ENCODE measurements at regions not wholly inside any gene's neighbourhood (a gene's known extent, or its start where the extent isn't known, plus 50 kb on each side); places are given as distances from the start of the nearest gene placed in this dataset.
A peak's percentile ranks its signal among the peaks of the same experiment; 100 is the strongest.
"Not testable (repeated sequence)": the region's sequence is repeated elsewhere in the genome, so short reads cannot be mapped to it uniquely, and the experiment has no call there.

DNA sequence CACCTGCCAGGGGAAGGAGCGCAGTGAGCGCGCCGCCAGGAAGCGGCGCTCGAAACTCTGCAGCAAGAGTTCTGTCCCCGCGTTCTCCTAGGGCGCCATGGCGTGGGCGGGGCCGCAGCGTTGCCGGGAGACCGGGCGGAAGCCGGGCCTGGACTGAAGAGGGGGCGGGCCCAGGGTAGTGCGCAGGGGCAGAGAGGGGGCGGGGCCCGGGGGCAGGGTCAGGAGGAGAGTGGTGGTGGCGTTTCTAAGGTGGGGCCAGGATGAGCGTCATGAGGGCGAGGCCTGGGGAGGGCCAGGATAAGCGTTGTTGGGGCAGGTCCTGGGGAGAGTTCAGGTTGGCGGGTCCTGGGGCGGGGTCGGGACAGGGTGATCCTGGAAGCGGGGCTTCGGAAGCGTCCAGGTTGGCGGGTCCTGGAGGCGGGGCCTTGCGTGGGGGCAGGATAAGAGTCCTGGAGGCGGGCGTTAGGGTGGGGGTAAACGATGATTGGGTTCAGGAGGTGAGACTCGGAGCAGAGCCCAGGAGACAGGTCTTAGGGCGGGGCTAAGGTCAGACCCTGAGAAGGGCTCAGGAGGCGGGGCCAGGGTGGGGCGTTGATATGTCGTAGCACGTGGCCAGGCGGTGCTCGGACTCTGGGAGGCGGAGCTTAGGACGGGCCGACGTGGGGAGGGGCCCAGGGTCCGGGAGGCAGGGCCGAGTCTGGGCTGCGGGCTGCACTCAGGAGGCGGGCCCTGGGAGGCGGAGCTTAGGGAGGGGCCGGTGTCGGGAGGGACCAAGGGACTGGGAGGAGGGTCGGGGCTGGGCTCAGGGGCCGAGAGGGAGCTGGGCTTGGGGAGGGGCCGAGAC, 189.4 kb downstream of the ADRA2C start:
- DNase-seq (ENCODE audit: low read depth): peak; percentile 89

DNA sequence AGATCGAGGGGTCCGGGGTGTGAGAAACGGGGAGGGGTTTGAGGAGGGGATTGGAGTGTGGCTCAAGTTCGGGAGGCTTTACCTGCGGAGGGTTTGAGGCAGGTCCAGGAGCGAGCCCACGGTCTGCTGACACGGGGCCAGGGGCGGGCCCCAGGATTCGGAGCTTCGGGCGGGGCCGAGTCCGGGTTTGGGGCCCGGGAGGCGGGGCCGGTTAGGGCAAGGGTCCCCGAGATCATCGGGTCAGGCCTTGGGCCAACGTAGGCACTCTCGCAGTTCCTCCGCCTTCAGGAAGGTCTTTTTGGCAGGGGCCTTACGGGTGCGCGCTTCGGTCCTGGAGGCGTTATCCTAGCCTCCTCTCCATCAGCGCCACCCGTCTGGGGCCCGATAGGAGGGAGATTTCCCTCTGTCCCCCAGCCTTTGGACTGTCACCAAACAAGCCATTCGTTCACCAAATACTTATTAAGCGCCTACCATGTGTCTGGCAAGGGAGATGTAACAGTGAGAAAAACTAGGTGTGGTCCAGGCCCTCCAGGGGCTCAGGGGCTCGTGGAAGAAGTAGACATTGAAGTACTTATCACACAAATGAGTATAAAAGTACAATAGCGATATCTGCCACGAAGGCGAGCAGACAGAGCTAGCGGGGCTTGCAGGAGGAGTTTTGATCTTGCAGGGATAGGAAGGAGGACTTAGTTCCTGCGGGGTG, 190.1 kb downstream of the ADRA2C start:
- not testable (repeated sequence) for DNase-seq (ENCODE audit: low read depth)

DNA sequence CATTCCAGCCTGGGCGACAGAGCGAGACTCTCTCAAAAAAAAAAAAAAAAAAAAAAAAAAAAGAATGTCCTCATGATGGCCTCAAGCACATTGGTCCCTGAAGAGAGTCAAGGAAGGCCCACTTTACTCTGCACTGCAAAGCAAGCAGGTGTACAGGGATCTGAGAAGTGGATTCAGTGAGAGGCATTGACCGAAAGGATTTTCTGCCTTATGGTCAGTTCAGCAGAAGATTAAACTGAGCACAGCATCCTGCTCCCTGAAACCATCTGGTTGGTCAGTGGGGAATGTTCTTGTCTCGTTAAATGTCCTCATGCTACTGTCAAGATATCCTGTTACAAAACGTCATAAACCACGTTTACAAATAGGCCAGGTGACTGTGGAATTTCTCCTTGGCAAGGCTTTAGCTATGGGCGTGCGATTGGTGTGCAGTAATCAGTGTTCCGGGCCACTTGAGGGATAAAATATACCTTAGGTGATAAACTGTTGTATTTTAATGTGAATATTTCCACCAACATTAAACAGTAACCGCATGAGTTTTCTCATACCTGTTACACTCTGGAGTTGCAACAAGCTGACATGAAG, 195.0 kb downstream of the ADRA2C start:
- not testable (repeated sequence) for DNase-seq (ENCODE audit: low read depth)

DNA sequence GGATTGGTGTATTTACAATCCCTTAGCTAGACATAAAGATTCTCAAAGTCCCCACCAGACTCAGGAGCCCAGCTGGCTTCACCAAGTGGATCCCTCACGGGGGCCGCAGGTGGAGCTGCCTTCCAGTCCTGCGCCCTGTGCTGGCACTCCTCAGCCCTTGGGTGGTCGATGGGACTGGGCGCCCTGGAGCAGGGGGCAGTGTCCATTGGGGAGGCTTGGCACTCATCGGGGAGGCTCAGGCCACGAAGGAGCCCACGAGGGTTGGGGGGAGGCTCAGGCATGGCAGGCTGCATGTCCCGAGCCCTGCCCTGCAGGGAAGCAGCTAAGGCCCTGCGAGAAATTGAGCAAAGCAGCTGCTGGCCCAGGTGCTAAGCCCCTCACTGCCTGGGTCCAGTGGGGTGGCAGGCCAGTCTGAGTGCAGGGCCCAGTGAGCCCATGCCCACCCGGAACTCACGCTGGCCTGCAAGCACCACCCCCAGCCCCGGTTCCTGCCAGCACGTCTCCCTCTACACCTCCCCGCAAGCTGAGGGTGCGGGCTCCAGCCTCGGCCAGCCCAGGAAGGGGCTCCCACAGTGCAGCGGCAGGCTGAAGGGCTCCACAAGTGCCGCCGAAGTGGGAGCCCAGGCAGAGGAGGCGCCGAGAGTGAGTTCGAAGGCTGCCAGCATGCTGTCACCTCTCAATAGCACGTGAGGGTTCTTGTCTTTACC, 198.5 kb downstream of the ADRA2C start:
- not testable (repeated sequence) for DNase-seq (ENCODE audit: low read depth)

DNA sequence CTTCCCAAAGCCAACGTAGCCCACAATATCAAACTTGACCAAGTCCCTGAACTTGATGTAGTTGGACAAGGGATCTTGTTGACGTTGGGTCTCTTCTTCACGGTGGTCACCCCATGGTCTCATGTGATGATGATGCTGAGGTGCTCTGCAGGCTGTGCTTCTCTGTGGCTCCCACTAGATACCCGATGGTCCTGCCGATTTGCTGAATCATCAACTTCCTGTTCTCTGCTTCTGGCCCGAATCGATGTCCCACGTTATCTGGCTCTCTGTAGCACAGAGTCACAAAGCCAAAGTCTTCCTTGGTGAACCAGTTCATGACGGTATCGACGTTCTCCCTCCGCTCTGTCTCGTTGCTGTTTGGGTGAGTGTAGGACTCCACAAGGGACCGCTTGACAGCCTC, 201.0 kb downstream of the ADRA2C start:
- not testable (repeated sequence) for DNase-seq (ENCODE audit: low read depth)

DNA sequence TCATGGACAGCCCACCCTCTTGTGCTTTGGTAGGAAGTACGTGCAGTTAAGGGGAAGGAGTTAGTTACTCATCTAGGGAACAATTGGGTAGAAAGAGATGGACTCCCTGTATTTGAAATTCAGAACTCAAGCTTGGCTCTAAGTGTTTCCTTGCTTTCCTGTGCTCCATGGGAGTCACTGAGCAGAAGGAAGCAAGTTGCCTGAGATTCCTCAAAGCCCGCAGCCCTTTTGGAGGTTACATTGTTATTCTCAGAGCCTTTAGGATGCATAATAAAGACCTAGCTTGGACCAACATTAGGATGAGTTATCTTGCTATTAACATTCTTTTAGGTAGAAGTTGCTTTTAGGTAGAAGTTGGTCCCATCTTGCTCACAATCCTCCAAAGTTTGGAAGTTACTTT, 206.4 kb downstream of the ADRA2C start:
- not testable (repeated sequence) for DNase-seq (ENCODE audit: low read depth)

DNA sequence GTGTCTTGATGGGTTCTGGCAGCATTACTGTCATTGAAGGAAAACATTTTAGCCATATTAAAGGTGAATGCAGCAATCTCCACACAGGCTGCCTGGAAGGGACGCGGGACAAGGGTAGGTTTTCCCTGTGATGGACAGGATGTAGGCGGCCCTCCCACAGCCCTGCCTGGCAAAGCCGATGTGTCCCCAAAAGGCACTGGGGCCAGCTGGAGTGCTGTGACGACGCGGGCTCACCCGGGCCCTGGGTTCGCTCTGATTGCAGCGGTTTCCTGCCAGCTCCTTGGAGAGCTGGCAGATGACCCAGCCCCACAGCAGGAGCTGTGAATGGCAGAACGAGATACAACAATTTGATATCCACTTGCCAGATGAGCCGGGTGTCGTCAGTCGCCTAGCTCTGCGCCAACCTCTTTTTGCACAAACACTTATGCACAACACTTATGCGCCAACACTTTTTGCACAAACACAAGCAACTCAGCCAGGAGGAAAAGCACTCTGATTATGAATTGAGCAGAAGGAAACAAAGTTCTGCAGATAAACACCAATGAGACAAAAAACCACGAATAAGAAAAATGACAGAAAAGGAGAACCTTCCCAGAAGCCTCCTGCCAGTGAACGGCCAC, 207.5 kb downstream of the ADRA2C start:
- DNase-seq (ENCODE audit: low read depth): not testable (repeated sequence)

DNA sequence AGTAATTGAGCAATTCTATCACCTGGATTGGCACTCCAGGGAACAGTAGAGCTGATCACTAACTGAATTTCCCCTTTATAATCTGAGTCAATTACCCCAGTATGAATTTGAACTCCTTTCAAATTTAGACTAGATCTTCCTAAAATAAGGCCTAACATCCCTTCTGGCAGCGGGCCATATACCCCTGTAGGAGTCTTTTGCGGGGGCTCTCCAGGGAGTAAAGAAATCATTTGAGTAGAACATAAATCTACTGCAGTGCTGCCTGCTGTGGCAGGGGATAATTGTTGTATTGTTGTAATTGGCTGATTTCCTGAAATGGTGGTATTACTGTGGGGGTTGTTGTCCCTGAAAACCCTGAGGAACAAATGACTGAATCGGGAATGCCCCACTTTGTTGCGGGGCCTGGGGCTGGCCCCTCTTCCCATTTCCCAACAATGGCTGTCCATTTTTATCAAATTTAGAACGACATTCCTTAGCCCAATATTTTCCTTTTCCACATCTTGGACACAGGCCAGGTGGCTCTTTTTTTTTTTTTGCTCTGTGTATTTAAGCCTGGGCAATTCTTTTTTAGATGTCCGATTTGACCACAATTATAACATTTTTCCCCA, 217.4 kb downstream of the ADRA2C start:
- not testable (repeated sequence) for DNase-seq (ENCODE audit: low read depth)

DNA sequence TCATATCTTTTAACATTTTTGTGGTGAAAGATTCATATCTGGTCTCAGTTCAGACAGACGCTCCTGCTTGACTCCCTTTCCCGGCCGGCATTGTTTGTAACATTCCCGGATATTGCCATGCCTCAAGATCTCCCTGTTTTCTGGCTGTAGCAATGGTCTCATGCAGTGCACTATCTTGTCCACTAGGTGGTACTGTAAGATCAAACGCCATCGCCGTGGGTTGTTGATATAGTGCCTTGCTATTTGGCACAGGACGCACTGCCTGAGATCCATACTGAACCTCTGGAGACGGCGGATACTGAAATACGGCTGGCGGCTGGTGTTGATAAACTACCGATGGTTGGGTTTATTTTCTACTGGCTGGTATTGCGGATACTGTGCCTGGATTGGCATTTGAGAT, 218.6 kb downstream of the ADRA2C start:
- not testable (repeated sequence) for DNase-seq (ENCODE audit: low read depth)

DNA sequence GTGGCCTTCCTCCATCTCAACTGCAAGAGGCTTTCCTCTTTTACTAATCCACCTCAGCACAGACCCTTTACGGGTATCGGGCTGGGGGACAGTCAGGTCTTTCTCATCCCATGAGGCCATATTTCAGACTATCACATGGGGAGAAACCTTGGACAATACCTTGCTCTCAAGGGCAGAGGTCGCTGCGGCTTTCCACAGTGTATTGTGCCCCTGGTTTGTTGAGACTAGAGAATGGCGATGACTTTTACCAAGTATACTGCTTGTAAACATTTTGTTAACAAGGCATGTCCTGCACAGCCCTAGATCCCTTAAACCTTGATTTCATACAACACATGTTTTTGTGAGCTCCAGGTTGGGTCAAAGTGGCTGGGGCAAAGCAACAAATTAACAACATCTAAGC, 220.2 kb downstream of the ADRA2C start:
- not testable (repeated sequence) for DNase-seq (ENCODE audit: low read depth)

DNA sequence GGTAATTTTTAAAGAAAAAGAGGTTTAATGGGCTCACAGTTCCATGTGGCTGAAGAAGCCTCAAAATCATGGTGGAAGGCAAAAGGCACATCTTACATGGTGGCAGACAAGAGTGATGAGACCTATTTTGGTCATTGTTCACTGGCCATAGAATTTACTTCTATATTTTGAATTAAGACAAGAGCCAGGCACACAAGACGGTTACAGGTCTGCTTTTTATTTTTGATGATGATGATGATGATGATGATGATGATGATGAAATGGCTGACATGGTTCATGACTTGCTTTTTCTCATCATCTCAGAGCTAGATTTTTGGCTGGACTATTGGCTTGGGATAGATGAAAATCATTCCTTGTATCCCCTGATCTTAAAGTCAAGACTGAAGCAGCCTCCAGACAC, 229.3 kb downstream of the OTOP1 start:
- not testable (repeated sequence) for DNase-seq (ENCODE audit: low read depth)

DNA sequence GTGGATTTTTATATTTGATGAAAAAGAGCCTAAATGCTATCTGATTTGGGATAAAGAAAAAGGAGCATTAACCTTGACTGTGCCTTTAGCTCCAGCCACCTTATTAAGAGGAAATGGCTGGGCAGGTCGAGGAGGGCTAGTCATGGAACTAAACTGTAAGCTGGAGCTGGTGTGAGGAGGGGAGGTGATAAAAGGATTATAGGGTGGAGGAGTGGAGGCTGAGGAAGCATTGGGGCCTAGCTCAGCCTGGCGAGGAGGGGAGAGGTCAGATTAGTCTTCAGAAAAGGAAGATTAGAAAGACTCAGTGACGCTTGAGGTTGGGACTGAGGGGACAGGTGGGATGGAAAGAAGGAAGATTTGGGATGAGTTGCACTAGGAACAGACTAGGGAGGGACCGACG, 222.7 kb downstream of the OTOP1 start:
- DNase-seq (ENCODE audit: low read depth): not testable (repeated sequence)

DNA sequence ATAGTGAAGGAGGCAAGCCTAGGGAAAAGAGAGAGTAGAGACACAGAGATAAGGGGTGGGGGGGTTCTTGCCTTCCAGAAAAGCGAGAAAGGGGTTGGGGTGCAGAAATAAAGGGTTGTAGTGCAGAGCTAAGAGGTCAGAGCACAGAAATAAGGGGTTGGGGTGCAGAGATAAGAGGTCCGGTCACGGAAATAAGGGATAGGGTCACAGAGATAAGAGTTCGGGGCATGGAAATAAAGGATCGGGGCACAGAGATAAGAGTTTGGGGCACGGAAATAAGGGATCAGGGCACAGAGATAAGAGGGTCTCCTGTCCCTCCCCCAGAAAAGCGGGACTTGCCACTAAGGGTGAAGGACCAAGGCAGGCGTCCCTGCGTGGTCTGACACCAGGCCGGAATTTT, 222.0 kb downstream of the OTOP1 start:
- not testable (repeated sequence) for DNase-seq (ENCODE audit: low read depth)

DNA sequence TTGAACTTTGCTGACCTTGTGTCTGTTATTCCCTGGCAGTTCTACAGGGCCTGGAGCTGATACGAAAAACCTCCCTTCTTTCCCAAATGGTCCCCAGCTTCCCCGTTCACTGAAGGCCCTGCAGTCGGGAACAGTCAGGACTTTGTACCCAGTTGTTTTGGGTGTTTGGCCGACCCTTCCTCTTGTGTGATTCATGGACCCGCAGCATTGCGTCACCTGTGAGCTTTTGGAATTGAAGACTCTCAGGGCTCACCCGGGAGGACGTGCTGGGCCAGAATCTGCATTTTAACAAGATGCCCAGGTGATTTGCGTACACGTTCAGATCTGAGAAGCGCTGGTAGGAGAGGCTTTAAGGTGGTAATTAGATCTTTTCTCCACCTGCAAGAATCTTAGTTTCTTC, 220.4 kb downstream of the OTOP1 start:
- DNase-seq (ENCODE audit: low read depth): not testable (repeated sequence)

DNA sequence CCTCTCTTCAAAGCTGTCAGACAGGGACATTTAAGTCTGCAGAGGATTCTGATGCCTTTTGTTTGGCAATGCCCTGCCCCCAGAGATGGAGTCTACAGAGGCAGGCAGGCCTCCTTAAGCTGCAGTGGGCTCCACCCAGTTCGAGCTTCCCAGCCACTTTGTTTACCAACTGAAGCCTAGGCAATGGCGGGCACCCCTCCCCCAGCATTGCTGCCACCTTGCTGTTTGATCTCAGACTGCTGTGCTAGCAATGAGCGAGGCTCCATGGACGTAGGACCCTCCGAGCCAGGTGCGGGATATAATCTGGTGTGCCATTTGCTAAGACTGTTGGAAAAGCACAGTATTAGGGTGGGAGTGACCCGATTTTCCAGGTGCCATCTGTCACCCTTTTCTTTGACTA, 207.7 kb downstream of the OTOP1 start:
- not testable (repeated sequence) for DNase-seq (ENCODE audit: low read depth)

DNA sequence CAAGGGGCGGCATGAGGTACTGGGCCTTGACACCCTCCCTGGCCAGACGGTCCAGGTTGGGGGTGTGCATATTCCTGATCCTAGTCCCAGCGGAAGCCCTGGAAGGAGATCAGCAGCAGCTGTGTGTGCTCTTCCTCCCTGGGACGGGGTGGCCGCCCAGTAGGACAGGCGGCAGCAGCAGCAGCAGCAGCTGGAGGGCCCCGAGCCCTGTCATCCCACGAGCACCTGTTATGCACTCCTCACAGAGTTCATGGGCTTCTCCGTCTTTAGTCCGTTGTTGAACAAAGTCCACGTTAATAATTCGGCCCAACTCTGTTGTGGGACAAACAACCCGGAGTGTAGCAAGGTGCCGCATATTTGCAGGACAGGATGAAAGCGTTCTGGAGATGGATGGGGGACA, 205.6 kb downstream of the OTOP1 start:
- not testable (repeated sequence) for DNase-seq (ENCODE audit: low read depth)

DNA sequence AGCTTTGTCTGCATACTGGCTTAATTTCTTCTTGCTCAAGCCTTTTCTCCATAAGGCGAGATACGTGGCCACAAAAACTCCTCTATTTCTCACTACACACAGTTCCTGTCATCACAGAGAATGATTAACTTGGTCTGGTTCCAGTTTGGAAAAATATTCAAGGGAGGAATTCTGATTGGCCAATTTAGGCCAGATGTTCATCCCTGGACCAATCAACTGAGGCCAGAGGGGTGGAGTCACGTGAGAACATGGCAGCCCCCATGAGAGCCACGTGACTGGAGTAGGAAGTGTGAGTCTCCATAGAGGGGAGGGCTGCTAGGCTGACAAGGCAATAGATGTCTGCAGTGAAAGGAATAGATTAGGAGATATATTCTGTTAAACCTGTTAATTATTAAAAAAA, 200.0 kb downstream of the OTOP1 start:
- DNase-seq (ENCODE audit: low read depth): not testable (repeated sequence)

DNA sequence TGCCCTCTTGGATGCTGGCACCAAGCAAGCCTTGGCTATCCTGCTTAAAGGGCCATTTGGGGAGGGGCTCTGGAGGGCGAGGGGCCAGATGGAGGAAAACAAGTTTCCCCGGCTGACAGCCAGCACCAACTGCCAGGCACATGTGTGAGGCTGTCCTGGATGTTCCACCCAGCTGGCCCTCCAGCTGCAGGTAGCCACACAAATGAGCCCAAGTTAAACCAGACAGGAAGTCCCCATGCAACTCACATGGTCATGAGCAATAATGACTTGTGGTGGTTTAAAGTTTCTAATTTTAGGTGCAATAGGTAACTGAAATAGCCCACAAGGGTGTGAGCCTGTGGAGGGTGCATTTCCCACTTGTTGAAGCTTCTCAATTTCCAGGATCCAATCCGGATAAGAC, 198.0 kb downstream of the OTOP1 start:
- not testable (repeated sequence) for DNase-seq (ENCODE audit: low read depth)

DNA sequence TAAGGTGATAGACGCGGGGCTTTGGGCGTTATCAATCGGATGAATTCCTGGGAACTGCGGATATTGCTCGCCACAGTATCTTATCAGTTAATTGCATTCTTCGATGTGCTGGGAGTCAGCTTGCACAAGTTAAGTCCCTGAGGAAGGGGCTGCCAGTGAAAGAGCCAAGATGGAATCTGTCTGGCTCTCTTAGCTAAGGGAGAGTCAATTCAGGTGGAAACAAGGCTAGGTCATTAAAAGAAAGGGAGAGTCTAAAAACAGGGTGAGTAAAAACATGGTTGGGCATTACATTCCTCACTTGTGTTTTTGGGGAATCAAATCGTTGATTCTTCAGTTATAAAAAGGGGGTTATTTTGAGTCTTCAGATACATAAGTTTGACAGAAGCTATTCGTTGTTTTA, 196.2 kb downstream of the OTOP1 start:
- not testable (repeated sequence) for DNase-seq (ENCODE audit: low read depth)

DNA sequence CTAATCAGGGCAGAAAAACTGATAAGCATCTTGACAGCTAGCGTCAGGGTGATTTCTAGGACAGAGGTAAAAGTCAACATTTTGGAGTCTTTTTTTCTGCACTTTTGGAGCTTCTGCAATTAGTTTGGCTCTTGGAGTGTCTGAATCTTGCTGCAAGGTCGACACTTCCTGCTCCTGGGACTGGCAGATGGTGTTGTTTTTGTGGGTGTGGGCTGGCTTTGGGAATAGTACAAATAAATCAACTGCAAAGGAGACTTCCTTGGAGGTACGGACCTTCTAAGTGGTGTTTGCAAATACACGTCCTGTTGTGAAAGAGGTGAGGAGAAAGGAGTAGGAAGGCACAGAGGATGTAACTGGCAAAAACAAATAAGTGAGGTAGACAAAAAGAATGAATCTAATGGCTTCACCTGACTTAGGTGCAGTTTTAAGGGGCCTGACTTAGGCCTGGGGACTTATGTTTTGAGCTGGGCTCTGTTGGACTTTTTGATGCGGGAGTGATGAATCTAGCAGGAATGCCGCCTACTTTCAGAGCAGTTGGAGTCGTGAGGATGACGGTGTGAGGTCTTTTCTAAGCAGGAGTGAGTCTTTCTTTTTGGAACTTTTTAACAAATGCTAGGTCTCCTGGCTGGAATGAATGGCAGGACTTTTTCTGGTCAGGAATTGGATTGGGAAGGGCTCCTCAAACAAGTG, 195.1 kb downstream of the OTOP1 start:
- DNase-seq (ENCODE audit: low read depth): not testable (repeated sequence)

DNA sequence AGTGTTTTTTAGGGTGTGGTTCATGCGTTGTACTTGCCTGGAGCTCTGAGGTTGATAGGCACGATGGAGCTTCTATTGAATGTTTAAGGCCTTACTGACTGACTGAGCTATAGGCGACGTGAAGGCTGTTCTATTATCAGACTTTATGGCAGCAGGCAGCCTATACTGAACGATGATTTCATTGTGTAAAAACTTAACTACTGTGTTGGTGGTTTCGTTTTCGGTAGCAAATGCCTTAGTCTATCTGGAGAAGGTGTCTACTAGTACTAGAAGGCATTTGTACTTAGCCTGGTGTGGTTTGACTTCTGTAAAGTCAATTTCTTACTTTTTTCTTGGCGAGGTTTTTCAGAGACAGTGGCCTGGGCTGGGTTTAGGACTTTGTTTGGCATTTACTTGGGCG, 194.4 kb downstream of the OTOP1 start:
- not testable (repeated sequence) for DNase-seq (ENCODE audit: low read depth)

All from HS-5 (cell line).